IMR-90 (cell line): ENCODE measurements at regions not wholly inside any gene's neighbourhood (a gene's known extent, or its start where the extent isn't known, plus 50 kb on each side); places are given as distances from the start of the nearest gene placed in this dataset.

Source experiments
- ATAC-seq: fragments of 200-7000 bp; cut with Tn5 transposase; 2 replicates; pipeline ENCODE4 v1.9.1; 2020; ENCODE audit warnings: low read depth, mild to moderate bottlenecking, moderate library complexity
- BruUV-seq: library from RNA; stranded (reverse); fragments of 400-500 nt; replicated peaks from 2 replicates; lab custom pipeline; 2021; lab: Mats Ljungman, UMichigan
- CTCF ChIA-PET: fragments of 300-600 bp; formaldehyde crosslinking; extraction: SDS; loops from one replicate; lab custom pipeline; 2021; ENCODE audit warnings: antibody characterized with exemption; lab: Yijun Ruan, JAX
- POLR2A ChIA-PET: fragments of 300-600 bp; sonication (Branson Sonifier 250); formaldehyde crosslinking; loops from one replicate; lab custom pipeline; 2022; ENCODE audit warnings: antibody characterized with exemption; ENCODE audit not compliant: unreplicated experiment; lab: Charles Lee
- DNase-seq: peaks from one replicate; pipeline ENCODE4 v3.0.0; 2013
- H2AFZ ChIP-seq: replicated peaks from 2 replicates; pipeline ENCODE3; 2013; ENCODE audit warnings: low read length, mild to moderate bottlenecking; ENCODE audit not compliant: poor library complexity
- H2AK5ac ChIP-seq: 2 replicates; pipeline ENCODE4 v1.6.1; 2013; ENCODE audit warnings: low read depth, low read length, inconsistent platforms
- H2AK9ac ChIP-seq: replicated peaks from 2 replicates; pipeline ENCODE3; 2013; ENCODE audit warnings: mild to moderate bottlenecking, low read depth, low read length, moderate library complexity; ENCODE audit not compliant: poor library complexity
- H2BK120ac ChIP-seq: 2 replicates; pipeline ENCODE4 v1.6.1; 2013; ENCODE audit warnings: low read depth, low read length, inconsistent platforms
- H2BK15ac ChIP-seq: 3 replicates; pipeline ENCODE4 v1.6.1; 2013; ENCODE audit warnings: low read depth, low read length, inconsistent platforms
- H2BK20ac ChIP-seq: 2 replicates; pipeline ENCODE4 v1.6.1; 2013; ENCODE audit warnings: low read depth, mild to moderate bottlenecking, inconsistent platforms, low read length, moderate library complexity
- H2BK5ac ChIP-seq: 2 replicates; pipeline ENCODE4 v1.6.1; 2013; ENCODE audit warnings: mild to moderate bottlenecking, low read depth, low read length, inconsistent platforms; ENCODE audit not compliant: poor library complexity, severe bottlenecking
- H3K14ac ChIP-seq: replicated peaks from 2 replicates; pipeline ENCODE4 v1.6.1; 2013; ENCODE audit warnings: low read depth, low read length, inconsistent platforms
- H3K18ac ChIP-seq: 2 replicates; pipeline ENCODE4 v1.6.1; 2013; ENCODE audit warnings: low read depth, low read length, control low read depth
- H3K23ac ChIP-seq: 2 replicates; pipeline ENCODE4 v1.6.1; 2013; ENCODE audit warnings: low read depth, low read length, inconsistent platforms
- H3K27ac ChIP-seq: 2 replicates; pipeline ENCODE4 v1.5.1; 2013; ENCODE audit warnings: mild to moderate bottlenecking, control low read depth, low read length; ENCODE audit not compliant: insufficient read depth
- H3K27me3 ChIP-seq: 2 replicates; pipeline ENCODE4 v1.6.1; 2013; ENCODE audit warnings: low read length; ENCODE audit not compliant: control insufficient read depth, insufficient read depth
- H3K36me3 ChIP-seq: 2 replicates; pipeline ENCODE4 v1.6.1; 2013; ENCODE audit warnings: low read length, mixed read lengths; ENCODE audit not compliant: control insufficient read depth, insufficient read depth
- H3K4ac ChIP-seq: 2 replicates; pipeline ENCODE4 v1.6.1; 2013; ENCODE audit warnings: low read depth, low read length, inconsistent platforms
- H3K4me1 ChIP-seq: 2 replicates; pipeline ENCODE4 v1.6.1; 2013; ENCODE audit warnings: low read length, mixed read lengths; ENCODE audit not compliant: control insufficient read depth, insufficient read depth
- H3K4me2 ChIP-seq: 2 replicates; pipeline ENCODE4 v1.6.1; 2013; ENCODE audit warnings: low read depth, mild to moderate bottlenecking, control low read depth, low read length, moderate library complexity
- H3K4me3 ChIP-seq: 2 replicates; pipeline ENCODE4 v1.5.1; 2013; ENCODE audit warnings: low read depth, mild to moderate bottlenecking, control low read depth, low read length, moderate library complexity; ENCODE audit not compliant: insufficient read depth
- H3K56ac ChIP-seq: 2 replicates; pipeline ENCODE4 v1.6.1; 2013; ENCODE audit warnings: low read length, inconsistent platforms; ENCODE audit not compliant: insufficient read depth; ENCODE audit errors: extremely low read depth
- H3K79me1 ChIP-seq, 2 experiments: 2 replicates each; pipeline ENCODE4 v1.6.1; 2013; ENCODE audit warnings: low read length in 2 of 2, inconsistent platforms in 1 of 2, low read depth in 1 of 2
- H3K9ac ChIP-seq: 2 replicates; pipeline ENCODE4 v1.6.1; 2013; ENCODE audit warnings: low read depth, low read length, control low read depth
- H3K9me1 ChIP-seq: 2 replicates; pipeline ENCODE4 v1.6.1; 2013; ENCODE audit warnings: low read length, inconsistent platforms; ENCODE audit not compliant: insufficient read depth
- H3K9me3 ChIP-seq: 2 replicates; pipeline ENCODE4 v1.6.1; 2013; ENCODE audit warnings: low read length; ENCODE audit not compliant: control insufficient read depth, insufficient read depth
- H4K20me1 ChIP-seq: 2 replicates; pipeline ENCODE4 v1.6.1; 2013; ENCODE audit warnings: low read length, inconsistent platforms; ENCODE audit not compliant: insufficient read depth
- H4K5ac ChIP-seq: 2 replicates; pipeline ENCODE4 v1.6.1; 2013; ENCODE audit warnings: mild to moderate bottlenecking, low read depth, low read length, control low read depth
- H4K8ac ChIP-seq, 2 experiments: 2 replicates each; pipeline ENCODE4 v1.6.1; 2013; ENCODE audit warnings: low read depth in 2 of 2, low read length in 2 of 2, control low read depth in 1 of 2, inconsistent platforms in 1 of 2
- H4K91ac ChIP-seq: 2 replicates; pipeline ENCODE4 v1.6.1; 2013; ENCODE audit warnings: low read depth, low read length, inconsistent platforms; ENCODE audit not compliant: insufficient read depth
- BHLHE40 ChIP-seq: fragments of 150-350 bp; IDR thresholded peaks from 2 replicates; pipeline ENCODE4 v1.6.1; 2016; ENCODE audit warnings: mild to moderate bottlenecking, low read depth, low read length
- CHD1 ChIP-seq: IDR thresholded peaks from 2 replicates; pipeline ENCODE4 v1.6.1; 2012; ENCODE audit warnings: low read depth, low read length, improper control_type of control experiment
- FOS ChIP-seq: fragments of 150-350 bp; IDR thresholded peaks from 2 replicates; pipeline ENCODE4 v1.6.1; 2016; ENCODE audit warnings: low read depth, low read length
- MAFK ChIP-seq: IDR thresholded peaks from 2 replicates; pipeline ENCODE4 v1.6.1; 2012; ENCODE audit warnings: low read depth, low read length, improper control_type of control experiment
- MXI1 ChIP-seq: IDR thresholded peaks from 2 replicates; pipeline ENCODE4 v1.6.1; 2012; ENCODE audit warnings: low read depth, mild to moderate bottlenecking, low read length, moderate library complexity, borderline replicate concordance
- RAD21 ChIP-seq: IDR thresholded peaks from 2 replicates; pipeline ENCODE4 v1.6.1; 2012; ENCODE audit warnings: low read length, improper control_type of control experiment
- RCOR1 ChIP-seq: IDR thresholded peaks from 2 replicates; pipeline ENCODE4 v1.6.1; 2012; ENCODE audit warnings: mild to moderate bottlenecking, low read length, improper control_type of control experiment; ENCODE audit not compliant: insufficient replicate concordance
- RFX5 ChIP-seq: IDR thresholded peaks from 2 replicates; pipeline ENCODE4 v1.8.0; 2012; ENCODE audit warnings: low read depth, mild to moderate bottlenecking, low read length, moderate library complexity
- SMC3 ChIP-seq: fragments of 150-350 bp; IDR thresholded peaks from 2 replicates; pipeline ENCODE4 v1.6.1; 2016; ENCODE audit warnings: low read depth, mild to moderate bottlenecking, antibody characterized with exemption, low read length, moderate library complexity
- WGBS, 2 experiments: methylation state at CpG; one replicate each; pipeline versions ENCODE4 v1.1.5 to v1.1.7; 2013; ENCODE audit warnings: missing lambda C conversion rate in 2 of 2; ENCODE audit not compliant: insufficient read length in 1 of 2; ENCODE audit errors: extremely low coverage in 2 of 2; 5-methylcytosine and 5-hydroxymethylcytosine counted together
- dilution Hi-C: fragments of 300-500 bp; cut with HindIII; formaldehyde crosslinking; loops from one replicate; pipeline ENCODE4 v1.14.3; 2018; ENCODE audit warnings: low sequenced_read_pairs; ENCODE audit not compliant: unreplicated experiment
- in situ Hi-C: fragments of 300-500 bp; cut with MboI; formaldehyde crosslinking; loops from 3 replicates; pipeline ENCODE4 v1.14.3; 2019; ENCODE audit warnings: low sequenced_read_pairs, inconsistent platforms, mixed read lengths
- intact Hi-C: fragments of 100-400 bp; cut with micrococcal nuclease; formaldehyde crosslinking; loops from 2 replicates; pipeline ENCODE4 v1.10.0; 2022
- TF ChIP-seq, protein P1 (sequence below): fragments of 150-350 bp; IDR thresholded peaks from 2 replicates; pipeline ENCODE4 v1.6.1; 2016; ENCODE audit warnings: low read depth, mild to moderate bottlenecking, low read length, moderate library complexity, borderline replicate concordance
- TF ChIP-seq, protein P2 (sequence below): conservative IDR thresholded peaks from 2 replicates; pipeline ENCODE4 v1.5.1; 2012; ENCODE audit warnings: mild to moderate bottlenecking, low read depth, low read length, improper control_type of control experiment
- TF ChIP-seq, protein P3 (sequence below): fragments of 150-350 bp; IDR thresholded peaks from 2 replicates; pipeline ENCODE4 v1.6.1; 2017; ENCODE audit warnings: mild to moderate bottlenecking, antibody characterized with exemption, low read length, low read depth

DNA sequence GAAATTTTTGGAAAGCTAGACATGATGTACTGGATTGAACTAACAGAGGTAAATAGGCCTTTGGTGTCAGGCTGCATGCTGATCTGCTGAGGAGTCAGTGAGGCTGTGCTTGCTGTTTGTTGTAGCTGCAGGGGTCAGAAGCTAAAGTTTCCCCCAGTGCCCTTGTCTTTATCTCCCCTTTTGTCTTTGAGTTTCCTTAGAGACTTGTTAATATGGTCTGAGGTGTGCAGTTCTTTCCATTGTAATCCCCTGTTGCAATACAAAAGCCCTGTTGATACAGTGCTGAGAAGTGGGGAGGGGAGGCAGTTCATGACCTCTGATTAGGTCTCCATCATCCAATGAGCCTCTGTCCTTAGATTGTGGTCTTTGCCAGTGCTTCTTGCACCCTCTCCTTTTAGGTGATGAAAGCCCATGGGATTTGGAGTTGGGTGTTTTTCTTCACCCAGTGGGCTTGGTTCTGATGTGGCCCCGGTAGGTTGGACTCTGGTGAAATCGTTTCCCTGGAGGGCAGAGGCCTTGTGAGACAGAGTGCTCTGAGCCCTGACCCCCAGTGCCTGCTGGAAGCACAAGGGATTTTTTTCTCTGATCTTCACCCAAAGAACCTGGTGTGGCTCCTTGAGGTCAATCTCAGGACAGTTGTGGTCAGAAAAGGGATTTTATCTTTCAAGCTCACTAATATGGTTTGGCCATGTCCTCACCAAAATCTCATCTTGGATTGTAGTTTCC, 163.1 kb downstream of the TMEM18 start:
- no TSS peak for BruUV-seq
- dilution Hi-C loops: no loop called here
- TF ChIP-seq MXI1 (no peak), CHD1 (no peak), MAFK (no peak), SMC3 (no peak), RCOR1 (no peak), FOS (no peak), RAD21 (no peak), BHLHE40 (no peak), RFX5 (no peak)
- TF ChIP-seq, protein P1, sequence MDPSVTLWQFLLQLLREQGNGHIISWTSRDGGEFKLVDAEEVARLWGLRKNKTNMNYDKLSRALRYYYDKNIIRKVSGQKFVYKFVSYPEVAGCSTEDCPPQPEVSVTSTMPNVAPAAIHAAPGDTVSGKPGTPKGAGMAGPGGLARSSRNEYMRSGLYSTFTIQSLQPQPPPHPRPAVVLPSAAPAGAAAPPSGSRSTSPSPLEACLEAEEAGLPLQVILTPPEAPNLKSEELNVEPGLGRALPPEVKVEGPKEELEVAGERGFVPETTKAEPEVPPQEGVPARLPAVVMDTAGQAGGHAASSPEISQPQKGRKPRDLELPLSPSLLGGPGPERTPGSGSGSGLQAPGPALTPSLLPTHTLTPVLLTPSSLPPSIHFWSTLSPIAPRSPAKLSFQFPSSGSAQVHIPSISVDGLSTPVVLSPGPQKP: no peak
- TF ChIP-seq, protein P2, sequence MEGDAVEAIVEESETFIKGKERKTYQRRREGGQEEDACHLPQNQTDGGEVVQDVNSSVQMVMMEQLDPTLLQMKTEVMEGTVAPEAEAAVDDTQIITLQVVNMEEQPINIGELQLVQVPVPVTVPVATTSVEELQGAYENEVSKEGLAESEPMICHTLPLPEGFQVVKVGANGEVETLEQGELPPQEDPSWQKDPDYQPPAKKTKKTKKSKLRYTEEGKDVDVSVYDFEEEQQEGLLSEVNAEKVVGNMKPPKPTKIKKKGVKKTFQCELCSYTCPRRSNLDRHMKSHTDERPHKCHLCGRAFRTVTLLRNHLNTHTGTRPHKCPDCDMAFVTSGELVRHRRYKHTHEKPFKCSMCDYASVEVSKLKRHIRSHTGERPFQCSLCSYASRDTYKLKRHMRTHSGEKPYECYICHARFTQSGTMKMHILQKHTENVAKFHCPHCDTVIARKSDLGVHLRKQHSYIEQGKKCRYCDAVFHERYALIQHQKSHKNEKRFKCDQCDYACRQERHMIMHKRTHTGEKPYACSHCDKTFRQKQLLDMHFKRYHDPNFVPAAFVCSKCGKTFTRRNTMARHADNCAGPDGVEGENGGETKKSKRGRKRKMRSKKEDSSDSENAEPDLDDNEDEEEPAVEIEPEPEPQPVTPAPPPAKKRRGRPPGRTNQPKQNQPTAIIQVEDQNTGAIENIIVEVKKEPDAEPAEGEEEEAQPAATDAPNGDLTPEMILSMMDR: no peak
- TF ChIP-seq, protein P3, sequence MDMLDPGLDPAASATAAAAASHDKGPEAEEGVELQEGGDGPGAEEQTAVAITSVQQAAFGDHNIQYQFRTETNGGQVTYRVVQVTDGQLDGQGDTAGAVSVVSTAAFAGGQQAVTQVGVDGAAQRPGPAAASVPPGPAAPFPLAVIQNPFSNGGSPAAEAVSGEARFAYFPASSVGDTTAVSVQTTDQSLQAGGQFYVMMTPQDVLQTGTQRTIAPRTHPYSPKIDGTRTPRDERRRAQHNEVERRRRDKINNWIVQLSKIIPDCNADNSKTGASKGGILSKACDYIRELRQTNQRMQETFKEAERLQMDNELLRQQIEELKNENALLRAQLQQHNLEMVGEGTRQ: no peak

More for the DNA sequence above, 163.1 kb downstream of the TMEM18 start:
- Histone ChIP-seq H3K4me3 (no peak overlapping the region), H3K79me1 (no peaks in the 10 kb centered on the region), H2BK120ac (no peak overlapping the region), H3K4me1 (no peaks in the 10 kb centered on the region), H3K27me3 (no peaks in the 10 kb centered on the region), H4K8ac (no peak overlapping the region), H2BK5ac (no peak overlapping the region), H2BK15ac (no peak overlapping the region), H2AK9ac (no peak overlapping the region), H3K9me3 (peaks cover 33% of the 10 kb centered on the region), H3K27ac (no peak overlapping the region), H3K4ac (no peak overlapping the region), H3K14ac (no peak overlapping the region), H3K36me3 (no peaks in the 10 kb centered on the region), H3K9ac (no peak overlapping the region), H4K20me1 (no peaks in the 10 kb centered on the region), H2AFZ (no peak overlapping the region), H4K5ac (no peak overlapping the region), H2BK20ac (no peak overlapping the region), H3K56ac (no peak overlapping the region), H3K4me2 (no peak overlapping the region), H3K23ac (no peak overlapping the region), H3K9me1 (no peaks in the 10 kb centered on the region), H4K91ac (no peak overlapping the region), H3K18ac (no peak overlapping the region), H2AK5ac (no peak overlapping the region)
- ChIA-PET POLR2A (no interaction called here), CTCF (no interaction called here)
- intact Hi-C loops: no loop called here
- in situ Hi-C loops: no loop called here
- DNase-seq: no peak
- ATAC-seq: no peak
- WGBS, 2 experiments: 33% methylated on average over 2 of the region's 2 CpGs; no CpG with 5 or more reads in 1 of the 2 experiments
